Glutamatergic neuron (in vitro differentiated cells): ENCODE measurements at regions not wholly inside any gene's neighbourhood (a gene's known extent, or its start where the extent isn't known, plus 50 kb on each side); places are given as distances from the start of the nearest gene placed in this dataset.

Experiments
- DNase-seq: peaks from one replicate; pipeline ENCODE4 v3.0.0; 2022
- H3K27ac Mint-ChIP-seq: one replicate; pipeline ENCODE4 v1.8.0; 2020; ENCODE audit warnings: mild to moderate bottlenecking, mixed read lengths, inconsistent platforms; ENCODE audit not compliant: unreplicated experiment
- H3K27me3 Mint-ChIP-seq: one replicate; pipeline ENCODE4 v1.8.0; 2020; ENCODE audit warnings: mild to moderate bottlenecking, moderate library complexity, mixed read lengths, inconsistent platforms; ENCODE audit not compliant: unreplicated experiment
- H3K36me3 Mint-ChIP-seq: one replicate; pipeline ENCODE4 v1.8.0; 2020; ENCODE audit warnings: mild to moderate bottlenecking, mixed read lengths, inconsistent platforms; ENCODE audit not compliant: unreplicated experiment
- H3K4me1 Mint-ChIP-seq: one replicate; pipeline ENCODE4 v1.8.0; 2020; ENCODE audit warnings: mild to moderate bottlenecking, low read depth, mixed read lengths, inconsistent platforms; ENCODE audit not compliant: unreplicated experiment
- H3K4me3 Mint-ChIP-seq: one replicate; pipeline ENCODE4 v1.8.0; 2020; ENCODE audit warnings: mild to moderate bottlenecking, mixed read lengths, inconsistent platforms; ENCODE audit not compliant: unreplicated experiment
- H3K9me3 Mint-ChIP-seq: one replicate; pipeline ENCODE4 v1.8.0; 2020; ENCODE audit warnings: mild to moderate bottlenecking, moderate library complexity, mixed read lengths, inconsistent platforms; ENCODE audit not compliant: unreplicated experiment
- CTCF ChIP-seq: fragments of 200-600 bp; sonication (generic); IDR thresholded peaks from one replicate; pipeline ENCODE4 v1.5.0; 2021; ENCODE audit not compliant: partially characterized antibody, unreplicated experiment

- Mint-ChIP-seq H3K4me3 (no peak overlapping the region), H3K4me1 (no peaks in the 10 kb centered on the region), H3K27me3 (no peaks in the 10 kb centered on the region), H3K9me3 (no peaks in the 10 kb centered on the region), H3K36me3 (no peaks in the 10 kb centered on the region), H3K27ac (no peak overlapping the region)
- no peak for DNase-seq
- TF ChIP-seq CTCF, result no peak
Measured at GRCh38 chr3:79937567-79937966, 169.8 kb upstream of the ROBO1 start.

GRCh38 chr3:79930196-79930595 is 162.4 kb upstream of the ROBO1 start:
- Mint-ChIP-seq H3K27me3 (no peaks in the 10 kb centered on the region), H3K4me1 (no peaks in the 10 kb centered on the region), H3K27ac (no peak overlapping the region), H3K9me3 (no peaks in the 10 kb centered on the region), H3K4me3 (no peak overlapping the region), H3K36me3 (no peaks in the 10 kb centered on the region)
- no peak for TF ChIP-seq CTCF
- DNase-seq, result no peak

- no peaks in the 10 kb centered on the region for H3K36me3 Mint-ChIP-seq
- no peak overlapping the region for H3K4me3 Mint-ChIP-seq
- no peak overlapping the region for H3K27ac Mint-ChIP-seq
- no peaks in the 10 kb centered on the region for H3K4me1 Mint-ChIP-seq
- DNase-seq, result no peak
- no peak for TF ChIP-seq CTCF
- H3K27me3 Mint-ChIP-seq, result no peaks in the 10 kb centered on the region
- H3K9me3 Mint-ChIP-seq, result no peaks in the 10 kb centered on the region
Measured at GRCh38 chr3:79928687-79929408, 161.1 kb upstream of the ROBO1 start.

- DNase-seq, result no peak
- H3K36me3 Mint-ChIP-seq, result no peaks in the 10 kb centered on the region
- no peaks in the 10 kb centered on the region for H3K9me3 Mint-ChIP-seq
- H3K4me1 Mint-ChIP-seq, result no peaks in the 10 kb centered on the region
- H3K27ac Mint-ChIP-seq, result no peak overlapping the region
- no peak for TF ChIP-seq CTCF
- no peaks in the 10 kb centered on the region for H3K27me3 Mint-ChIP-seq
- no peak overlapping the region for H3K4me3 Mint-ChIP-seq
Measured at GRCh38 chr3:79926522-79926921, 158.7 kb upstream of the ROBO1 start.

GRCh38 chr3:79922633-79923032 is 154.8 kb upstream of the ROBO1 start:
- Mint-ChIP-seq H3K27ac (no peak overlapping the region), H3K27me3 (no peaks in the 10 kb centered on the region), H3K4me3 (no peak overlapping the region), H3K4me1 (no peaks in the 10 kb centered on the region), H3K36me3 (no peaks in the 10 kb centered on the region), H3K9me3 (no peaks in the 10 kb centered on the region)
- TF ChIP-seq CTCF, result no peak
- DNase-seq, result no peak
